ENCODE measurements at regions not wholly inside any gene's neighbourhood (a gene's known extent, or its start where the extent isn't known, plus 50 kb on each side); places are given as distances from the start of the nearest gene placed in this dataset.

GRCh38 chrY:14895821-14896220, 371.5 kb downstream of the NLGN4Y start:
- DNase-seq (ENCODE audit: low read depth), result peak; percentile 8

- no peak for DNase-seq (ENCODE audit: low read depth)
Observed at GRCh38 chrY:14905894-14906293, 381.6 kb downstream of the NLGN4Y start.

All from EH (cell line).